OCI-LY7 (cell line): ENCODE measurements at regions not wholly inside any gene's neighbourhood (a gene's known extent, or its start where the extent isn't known, plus 50 kb on each side); places are given as distances from the start of the nearest gene placed in this dataset.

Experiments used
- EZH2phosphoT487 ChIP-seq: fragments of 200-600 bp; sonication (generic); IDR thresholded peaks from 2 replicates; pipeline ENCODE4 v1.6.1; 2018; ENCODE audit warnings: low read depth, borderline replicate concordance, mild to moderate bottlenecking, mixed run types, antibody characterized with exemption, low read length, moderate library complexity, mixed read lengths
- TF ChIP-seq, protein P1 (sequence below): fragments of 200-600 bp; sonication (generic); conservative IDR thresholded peaks from 2 replicates; pipeline ENCODE4 v1.5.1; 2014; ENCODE audit warnings: mild to moderate bottlenecking, antibody characterized with exemption, low read length, moderate library complexity, mixed read lengths

DNA sequence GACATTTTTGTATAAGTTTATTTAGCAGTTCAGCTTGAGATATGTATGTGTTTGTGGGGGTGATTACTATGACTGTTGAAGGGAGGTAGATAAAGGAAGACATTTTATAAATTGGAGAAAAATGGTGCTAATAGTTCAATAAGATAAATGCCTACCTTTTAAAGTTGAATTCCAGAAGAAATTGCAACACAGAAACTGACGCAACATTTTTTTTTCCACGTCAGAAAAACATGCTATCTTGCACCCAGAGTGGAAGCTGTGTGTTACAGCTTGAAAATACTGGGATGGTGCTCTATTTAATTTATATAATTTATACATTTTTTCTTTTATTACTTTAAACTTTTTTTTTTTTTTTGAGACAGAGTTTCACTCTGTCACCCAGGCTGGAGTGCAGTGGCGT, 171.7 kb downstream of the WNT5A start:
- TF ChIP-seq, protein P1, sequence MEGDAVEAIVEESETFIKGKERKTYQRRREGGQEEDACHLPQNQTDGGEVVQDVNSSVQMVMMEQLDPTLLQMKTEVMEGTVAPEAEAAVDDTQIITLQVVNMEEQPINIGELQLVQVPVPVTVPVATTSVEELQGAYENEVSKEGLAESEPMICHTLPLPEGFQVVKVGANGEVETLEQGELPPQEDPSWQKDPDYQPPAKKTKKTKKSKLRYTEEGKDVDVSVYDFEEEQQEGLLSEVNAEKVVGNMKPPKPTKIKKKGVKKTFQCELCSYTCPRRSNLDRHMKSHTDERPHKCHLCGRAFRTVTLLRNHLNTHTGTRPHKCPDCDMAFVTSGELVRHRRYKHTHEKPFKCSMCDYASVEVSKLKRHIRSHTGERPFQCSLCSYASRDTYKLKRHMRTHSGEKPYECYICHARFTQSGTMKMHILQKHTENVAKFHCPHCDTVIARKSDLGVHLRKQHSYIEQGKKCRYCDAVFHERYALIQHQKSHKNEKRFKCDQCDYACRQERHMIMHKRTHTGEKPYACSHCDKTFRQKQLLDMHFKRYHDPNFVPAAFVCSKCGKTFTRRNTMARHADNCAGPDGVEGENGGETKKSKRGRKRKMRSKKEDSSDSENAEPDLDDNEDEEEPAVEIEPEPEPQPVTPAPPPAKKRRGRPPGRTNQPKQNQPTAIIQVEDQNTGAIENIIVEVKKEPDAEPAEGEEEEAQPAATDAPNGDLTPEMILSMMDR = no peak
- TF ChIP-seq EZH2phosphoT487 = no peak
